HG03354 (cell line): ENCODE measurements at regions not wholly inside any gene's neighbourhood (a gene's known extent, or its start where the extent isn't known, plus 50 kb on each side); places are given as distances from the start of the nearest gene placed in this dataset.

Experiments used
- ATAC-seq: cut with Tn5 transposase; IDR thresholded peaks from one replicate; pipeline ENCODE4 v1.9.1; 2021; ENCODE audit warnings: mild to moderate bottlenecking; ENCODE audit not compliant: unreplicated experiment, poor library complexity, severe bottlenecking

GRCh38 chr2:121947674-121948073 lies 192.2 kb downstream of the TSN start:
- no peak for ATAC-seq

GRCh38 chr2:121949271-121949670 lies 193.8 kb downstream of the TSN start:
- ATAC-seq, result no peak

GRCh38 chr2:121955426-121955825 lies 200.0 kb downstream of the TSN start:
- ATAC-seq, result no peak

GRCh38 chr2:121955872-121956271 lies 200.4 kb downstream of the TSN start:
- ATAC-seq, result no peak

DNA sequence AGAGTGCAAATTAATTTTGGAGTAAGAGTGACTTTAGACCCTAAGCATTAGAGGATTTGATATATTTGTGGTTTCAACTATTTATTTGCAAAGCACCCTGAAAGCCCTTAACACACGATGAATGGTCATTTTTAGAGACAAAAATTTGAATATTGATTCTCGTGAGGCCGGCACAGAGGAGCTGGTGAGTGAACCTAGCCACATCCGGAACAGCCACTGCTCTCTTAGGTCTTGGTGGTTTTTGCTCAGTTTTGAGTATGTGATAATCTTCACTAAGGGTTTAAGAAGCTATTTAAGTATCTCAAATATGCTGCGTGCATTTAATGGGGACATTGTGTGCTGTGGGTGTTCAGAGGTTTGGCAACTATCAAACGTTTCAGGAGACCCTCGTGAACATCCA lies 204.8 kb downstream of the TSN start:
- ATAC-seq, result no peak

- ATAC-seq, result no peak
These were observed 206.3 kb downstream of the TSN start for GRCh38 chr2:121961761-121962160.

DNA sequence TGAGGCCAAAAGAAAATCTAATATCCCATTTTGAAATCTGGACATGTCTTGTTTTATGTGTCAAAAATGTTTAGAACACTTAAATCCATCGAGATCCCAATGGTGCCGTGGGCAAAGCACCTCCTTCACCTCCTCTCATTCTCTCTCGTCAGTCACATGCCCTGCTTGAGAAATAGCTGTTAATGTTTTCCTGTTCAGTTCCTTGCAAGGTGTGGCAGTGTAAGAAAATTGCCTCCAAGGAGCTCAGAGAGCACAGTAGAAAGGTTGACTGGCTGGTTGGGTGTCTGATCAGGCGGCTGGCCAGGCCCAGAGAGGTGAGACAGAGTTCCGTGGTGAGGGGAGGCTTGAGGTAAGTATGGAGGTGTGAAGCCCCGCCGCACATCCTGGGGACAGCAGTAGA lies 210.2 kb downstream of the TSN start:
- ATAC-seq, result no peak

- no peak for ATAC-seq
These were observed 211.2 kb downstream of the TSN start for GRCh38 chr2:121966663-121967062.

GRCh38 chr2:121969166-121969565 lies 213.7 kb downstream of the TSN start:
- ATAC-seq, result no peak

GRCh38 chr2:121969766-121970639 lies 214.6 kb downstream of the TSN start:
- no peak for ATAC-seq

DNA sequence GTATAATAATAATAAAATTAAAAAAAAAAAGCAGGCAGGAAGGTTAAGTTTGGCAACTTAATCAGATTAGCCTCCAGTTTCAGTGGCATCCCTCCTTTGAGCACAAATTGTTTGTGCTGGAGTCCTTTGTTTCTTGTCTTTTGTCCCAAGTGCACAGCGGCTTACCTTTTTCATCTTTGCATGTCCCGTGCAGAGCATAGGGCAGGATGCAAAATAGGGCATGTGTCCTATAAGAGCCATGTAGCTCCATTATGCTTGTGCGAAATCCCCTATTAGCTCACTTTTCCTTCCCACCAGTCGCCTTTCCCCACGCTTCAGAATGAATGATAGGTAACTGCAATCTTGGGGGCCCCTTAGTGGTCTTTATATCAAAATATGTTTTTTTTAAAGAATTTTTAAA lies 216.8 kb downstream of the TSN start:
- ATAC-seq, result no peak

GRCh38 chr2:121974897-121975661 lies 219.6 kb downstream of the TSN start:
- peak; percentile 98 for ATAC-seq

- no peak for ATAC-seq
These were observed 221.5 kb downstream of the TSN start for GRCh38 chr2:121976926-121977325.

GRCh38 chr2:121977326-121977725 lies 221.9 kb downstream of the TSN start:
- no peak for ATAC-seq

- ATAC-seq, result no peak
These were observed 237.2 kb downstream of the TSN start for GRCh38 chr2:121992700-121993099.

DNA sequence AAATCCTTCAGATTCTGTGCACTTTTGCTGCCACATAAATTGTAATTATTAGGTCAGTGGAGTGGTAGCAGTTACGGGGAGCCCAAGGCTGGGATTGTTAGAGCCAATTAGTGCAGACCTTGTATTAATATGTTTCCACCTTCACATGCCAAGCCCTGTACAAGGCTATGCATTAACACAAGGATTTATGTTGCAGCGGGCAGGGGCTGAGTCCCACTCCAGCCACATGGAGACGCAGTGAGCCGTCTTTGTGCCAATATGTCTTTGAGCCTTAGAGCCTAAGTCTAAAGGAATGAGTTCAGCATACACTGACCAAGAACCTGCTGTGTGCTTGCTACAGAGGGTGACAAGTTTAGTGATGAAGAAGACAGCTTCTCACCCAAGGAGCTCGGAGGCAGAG lies 238.2 kb downstream of the TSN start:
- ATAC-seq, result no peak

- ATAC-seq, result no peak
These were observed 239.1 kb downstream of the TSN start for GRCh38 chr2:121994238-121995206.

GRCh38 chr2:121998751-121999150 lies 243.3 kb downstream of the TSN start:
- no peak for ATAC-seq

DNA sequence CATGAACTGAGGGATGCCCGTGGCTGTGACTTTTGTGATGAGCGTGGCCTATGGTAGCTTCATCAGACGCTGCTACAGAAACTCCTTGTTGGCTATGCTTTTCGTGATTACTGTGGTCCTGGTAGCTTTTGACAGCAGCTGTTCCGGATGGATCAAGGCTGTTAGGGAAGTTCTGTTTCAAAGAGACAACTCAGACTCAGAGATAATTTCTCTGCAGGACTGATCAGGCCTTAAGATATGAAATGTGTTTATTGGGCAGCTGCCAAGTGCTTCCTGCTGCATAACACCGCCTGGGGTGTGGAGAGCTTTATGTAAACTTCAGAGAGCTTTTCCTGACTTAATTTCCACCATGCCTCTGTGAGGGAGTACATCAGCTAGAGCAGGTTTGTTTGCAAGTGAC lies 243.8 kb downstream of the TSN start:
- no peak for ATAC-seq
